SK-N-SH (cell line): ENCODE measurements at regions not wholly inside any gene's neighbourhood (a gene's known extent, or its start where the extent isn't known, plus 50 kb on each side); places are given as distances from the start of the nearest gene placed in this dataset.
"Not testable (repeated sequence)": the region's sequence is repeated elsewhere in the genome, so short reads cannot be mapped to it uniquely, and the experiment has no call there.

ENCODE experiments used
- CTCF ChIA-PET: fragments of 300-600, 350-600 bp; formaldehyde crosslinking; extraction: SDS; loops from one replicate; lab custom pipeline; 2021; lab: Yijun Ruan, JAX
- POLR2A ChIA-PET: fragments of 350-600 bp; sonication (Branson Sonifier 250); formaldehyde crosslinking; extraction: SDS; loops from one replicate; lab custom pipeline; 2020; ENCODE audit warnings: antibody characterized with exemption, inconsistent platforms; lab: Yijun Ruan, JAX
- DNase-seq: peaks from one replicate; pipeline ENCODE4 v3.0.0; 2012
- H2AFZ ChIP-seq: fragments of 200-600 bp; sonication (generic); 2 replicates; pipeline ENCODE4 v1.8.1; 2016; ENCODE audit warnings: antibody characterized with exemption, mild to moderate bottlenecking, low read depth
- H3F3A ChIP-seq: fragments of 200-600 bp; sonication (generic); replicated peaks from 2 replicates; pipeline ENCODE3; 2016; ENCODE audit warnings: antibody characterized with exemption, mild to moderate bottlenecking; ENCODE audit not compliant: insufficient read depth
- H3K27ac ChIP-seq, 2 experiments: fragments of 200-500 bp in 1 of 2; fragments of 200-600 bp in 1 of 2; sonication (Bioruptor generic) in 1 of 2; sonication (generic), shearing (Covaris generic) in 1 of 2; 2 replicates each; pipeline versions ENCODE4 v1.5.1 to v1.6.1; 2014 to 2016; ENCODE audit warnings: low read depth in 2 of 2, inconsistent platforms in 1 of 2, low read length in 1 of 2, mild to moderate bottlenecking in 1 of 2, mixed read lengths in 1 of 2
- H3K27me3 ChIP-seq: fragments of 200-600 bp; sonication (generic), shearing (Covaris generic); 2 replicates; pipeline ENCODE4 v1.6.1; 2016; ENCODE audit warnings: mixed run types; ENCODE audit not compliant: insufficient read depth
- H3K36me3 ChIP-seq, 2 experiments: fragments of 200-500 bp in 1 of 2; fragments of 200-600 bp in 1 of 2; sonication (Bioruptor generic) in 1 of 2; sonication (generic) in 1 of 2; replicated peaks in 1 of 2; 2 replicates each; pipeline versions ENCODE3 to v1.5.1; 2014 to 2016; ENCODE audit warnings: low read length in 1 of 2, mild to moderate bottlenecking in 1 of 2; ENCODE audit not compliant: insufficient read depth in 2 of 2, control insufficient read depth in 1 of 2
- H3K4me1 ChIP-seq, 2 experiments: fragments of 200-500 bp in 1 of 2; fragments of 200-600 bp in 1 of 2; sonication (Bioruptor generic) in 1 of 2; sonication (generic), shearing (Covaris generic) in 1 of 2; 2 replicates each; pipeline versions ENCODE4 v1.5.1 to v1.6.1; 2014 to 2016; ENCODE audit warnings: low read depth in 1 of 2, low read length in 1 of 2, mixed run types in 1 of 2; ENCODE audit not compliant: insufficient read depth in 2 of 2, control insufficient read depth in 1 of 2
- H3K4me2 ChIP-seq: fragments of 200-600 bp; sonication (generic), shearing (Covaris generic); 2 replicates; pipeline ENCODE4 v1.6.1; 2017; ENCODE audit warnings: mixed run types
- H3K4me3 ChIP-seq, 2 experiments: fragments of 200-500 bp in 1 of 2; fragments of 200-600 bp in 1 of 2; sonication (Bioruptor generic) in 1 of 2; sonication (generic), shearing (Covaris generic) in 1 of 2; 2 replicates each; pipeline versions ENCODE4 v1.5.1 to v1.8.1; 2014 to 2016; ENCODE audit warnings: low read depth in 2 of 2, inconsistent platforms in 1 of 2, low read length in 1 of 2, mild to moderate bottlenecking in 1 of 2, mixed read lengths in 1 of 2, moderate library complexity in 1 of 2
- H3K79me2 ChIP-seq: fragments of 200-600 bp; sonication (generic); 2 replicates; pipeline ENCODE4 v1.8.1; 2017; ENCODE audit warnings: mild to moderate bottlenecking; ENCODE audit not compliant: insufficient read depth
- H3K9ac ChIP-seq: fragments of 200-600 bp; sonication (generic); 2 replicates; pipeline ENCODE4 v1.6.1; 2017; ENCODE audit warnings: mixed run types
- H3K9me2 ChIP-seq: fragments of 200-600 bp; sonication (generic); 2 replicates; pipeline ENCODE4 v1.6.1; 2017; ENCODE audit warnings: mixed run types
- H3K9me3 ChIP-seq: fragments of 200-600 bp; sonication (generic); 2 replicates; pipeline ENCODE4 v1.6.1; 2017; ENCODE audit warnings: mixed run types, mild to moderate bottlenecking, moderate library complexity
- H4K20me1 ChIP-seq: fragments of 200-600 bp; sonication (generic); 2 replicates; pipeline ENCODE4 v1.6.1; 2017; ENCODE audit warnings: mild to moderate bottlenecking, mixed run types; ENCODE audit not compliant: insufficient read depth
- CHD2 ChIP-seq: fragments of 150-350 bp; IDR thresholded peaks from 2 replicates; pipeline ENCODE4 v1.6.1; 2018; ENCODE audit warnings: low read length; ENCODE audit not compliant: partially characterized antibody
- FOSL2 ChIP-seq: IDR thresholded peaks from 2 replicates; pipeline ENCODE4 v1.4.0; 2012; ENCODE audit warnings: low read depth, mild to moderate bottlenecking, moderate library complexity, borderline replicate concordance
- FOXJ3 ChIP-seq: sonication (generic); formaldehyde crosslinking; IDR thresholded peaks from 2 replicates; pipeline ENCODE4 v1.5.1; 2020; ENCODE audit warnings: mild to moderate bottlenecking, missing genetic modification reagents
- GABPA ChIP-seq: IDR thresholded peaks from 2 replicates; pipeline ENCODE4 v1.4.0; 2012; ENCODE audit warnings: low read depth, mild to moderate bottlenecking
- JUND ChIP-seq: IDR thresholded peaks from 2 replicates; pipeline ENCODE4 v1.4.0; 2012
- MAX ChIP-seq: IDR thresholded peaks from 2 replicates; pipeline ENCODE4 v1.4.0; 2012; ENCODE audit warnings: low read depth
- MXI1 ChIP-seq: IDR thresholded peaks from 2 replicates; pipeline ENCODE4 v1.6.1; 2012; ENCODE audit warnings: mild to moderate bottlenecking, low read depth, low read length, improper control_type of control experiment
- NFIC ChIP-seq: IDR thresholded peaks from 2 replicates; pipeline ENCODE4 v1.4.0; 2012; ENCODE audit warnings: borderline replicate concordance
- PBX3 ChIP-seq: IDR thresholded peaks from 2 replicates; pipeline ENCODE4; 2012
- RAD21 ChIP-seq: IDR thresholded peaks from 2 replicates; pipeline ENCODE4 v1.6.1; 2012; ENCODE audit warnings: mild to moderate bottlenecking, low read length
- RCOR1 ChIP-seq: fragments of 150-350 bp; IDR thresholded peaks from 2 replicates; pipeline ENCODE4 v1.6.1; 2017; ENCODE audit warnings: antibody characterized with exemption, low read length
- RXRA ChIP-seq: IDR thresholded peaks from 2 replicates; pipeline ENCODE4 v1.4.0; 2012; ENCODE audit warnings: low read depth, mild to moderate bottlenecking, borderline replicate concordance
- SIN3A ChIP-seq: IDR thresholded peaks from 2 replicates; pipeline ENCODE4 v1.6.1; 2012; ENCODE audit warnings: low read depth, mild to moderate bottlenecking, low read length, moderate library complexity, borderline replicate concordance
- TCF12 ChIP-seq: IDR thresholded peaks from 2 replicates; pipeline ENCODE4 v1.4.0; 2012
- TEAD4 ChIP-seq: IDR thresholded peaks from 2 replicates; pipeline ENCODE4 v1.4.0; 2012; ENCODE audit warnings: mild to moderate bottlenecking, borderline replicate concordance; ENCODE audit not compliant: insufficient read depth
- YY1 ChIP-seq: IDR thresholded peaks from 2 replicates; pipeline ENCODE4 v1.4.0; 2012; ENCODE audit warnings: low read depth, mild to moderate bottlenecking
- ZBTB33 ChIP-seq: IDR thresholded peaks from 2 replicates; pipeline ENCODE4 v1.4.0; 2012; ENCODE audit warnings: low read depth, borderline replicate concordance
- WGBS: methylation state at CpG from one replicate; pipeline ENCODE4 v1.1.6; 2017; ENCODE audit warnings: low lambda C conversion rate; 5-methylcytosine and 5-hydroxymethylcytosine counted together

GRCh38 chr6:87754828-87755227 lies 52.8 kb upstream of the AKIRIN2 start:
- no peaks in the 10 kb centered on the region for H3K27me3 ChIP-seq
- H3K4me3 ChIP-seq: no peak overlapping the region
- no peaks in the 10 kb centered on the region for H3K9me3 ChIP-seq
- H3K4me1 ChIP-seq: peaks cover 0 to 3% of the 10 kb centered on the region in 2 experiments; a peak in 2 of 4 replicates
- peaks cover 10% of the 10 kb centered on the region for H3F3A ChIP-seq
- no peaks in the 10 kb centered on the region for H3K79me2 ChIP-seq
- TF ChIP-seq RAD21: no peak
- TF ChIP-seq JUND: no peak
- no peak for TF ChIP-seq TEAD4
- TF ChIP-seq PBX3: no peak
- no peak for TF ChIP-seq SIN3A
- no peak for TF ChIP-seq ZBTB33
- no peak for TF ChIP-seq TCF12
- no peak for TF ChIP-seq GABPA
- no peak for TF ChIP-seq FOSL2
- no peak for TF ChIP-seq CHD2
- no peak for TF ChIP-seq YY1
- no peaks in the 10 kb centered on the region for H3K9me2 ChIP-seq
- no peaks in the 10 kb centered on the region for H3K36me3 ChIP-seq
- DNase-seq: no peak
- ChIA-PET POLR2A (no interaction called here), CTCF (no interaction called here)
- H3K4me2 ChIP-seq: no peak overlapping the region
- H3K9ac ChIP-seq: no peak overlapping the region
- H3K27ac ChIP-seq: no peak overlapping the region
- no peaks in the 10 kb centered on the region for H4K20me1 ChIP-seq
- 100% methylated on average over 1 of the region's 1 CpG for WGBS
- no peak overlapping the region for H2AFZ ChIP-seq

- H3K27ac ChIP-seq: no peak overlapping the region
- H4K20me1 ChIP-seq: no peaks in the 10 kb centered on the region
- 52% methylated on average over 4 of the region's 4 CpGs for WGBS
- ChIA-PET CTCF (no interaction called here), POLR2A (no interaction called here)
- no peaks in the 10 kb centered on the region for H3K79me2 ChIP-seq
- H3K4me1 ChIP-seq: peaks cover 0 to 3% of the 10 kb centered on the region in 2 experiments; a peak in 2 of 4 replicates
- H3K9me2 ChIP-seq: no peaks in the 10 kb centered on the region
- H3K27me3 ChIP-seq: no peaks in the 10 kb centered on the region
- no peak overlapping the region for H3K4me2 ChIP-seq
- no peak for DNase-seq
- H3K4me3 ChIP-seq: no peak overlapping the region
- no peak overlapping the region for H2AFZ ChIP-seq
- peaks cover 10% of the 10 kb centered on the region for H3F3A ChIP-seq
- no peak for TF ChIP-seq RCOR1
- TF ChIP-seq MXI1: no peak
- no peak for TF ChIP-seq NFIC
- TF ChIP-seq RXRA: no peak
- no peak for TF ChIP-seq CHD2
- no peak for TF ChIP-seq SIN3A
- no peak for TF ChIP-seq FOXJ3
- no peak for TF ChIP-seq MAX
- H3K9me3 ChIP-seq: no peaks in the 10 kb centered on the region
- no peak overlapping the region for H3K9ac ChIP-seq
- no peaks in the 10 kb centered on the region for H3K36me3 ChIP-seq
Measured at GRCh38 chr6:87753131-87753685, 51.2 kb upstream of the AKIRIN2 start.

- H2AFZ ChIP-seq, H3K9ac ChIP-seq, H3K4me2 ChIP-seq, H3K79me2 ChIP-seq, H3F3A ChIP-seq, H3K4me3 ChIP-seq, DNase-seq, H3K36me3 ChIP-seq, H3K27ac ChIP-seq, H3K27me3 ChIP-seq, H3K4me1 ChIP-seq, POLR2A ChIA-PET, H3K9me3 ChIP-seq, H4K20me1 ChIP-seq, CTCF ChIA-PET, H3K9me2 ChIP-seq: not testable (repeated sequence)
- 90% methylated on average over 11 of the region's 11 CpGs for WGBS
Measured at GRCh38 chr6:87752503-87752902, 50.5 kb upstream of the AKIRIN2 start.
